HG02798 (cell line): ENCODE measurements at regions not wholly inside any gene's neighbourhood (a gene's known extent, or its start where the extent isn't known, plus 50 kb on each side); places are given as distances from the start of the nearest gene placed in this dataset.

Experiments
- ATAC-seq: cut with Tn5 transposase; IDR thresholded peaks from one replicate; pipeline ENCODE4 v1.9.1; 2021; ENCODE audit warnings: mild to moderate bottlenecking; ENCODE audit not compliant: unreplicated experiment, poor library complexity

DNA sequence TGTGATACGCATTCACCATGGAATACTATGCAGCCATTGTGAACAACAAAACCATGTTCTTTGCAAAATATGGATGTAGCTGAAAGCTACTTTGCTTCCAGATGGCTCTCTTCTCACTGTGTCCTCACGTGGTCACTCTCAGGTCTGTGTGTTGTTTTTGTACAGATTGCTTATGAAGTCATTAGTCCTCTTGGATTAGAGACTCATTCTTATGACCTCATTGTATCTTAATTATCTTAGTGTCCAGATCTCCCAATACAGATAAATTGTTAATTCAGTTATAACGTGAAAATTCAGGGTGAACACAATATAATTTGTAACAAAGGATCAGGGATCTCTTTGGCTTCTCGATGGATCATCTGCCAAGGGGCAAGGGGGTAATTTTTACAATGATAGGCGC, 100.4 kb upstream of the TOP3B start:
- no peak for ATAC-seq

- ATAC-seq: no peak
These were observed 99.7 kb upstream of the TOP3B start for GRCh38 chr22:22082229-22082835.

DNA sequence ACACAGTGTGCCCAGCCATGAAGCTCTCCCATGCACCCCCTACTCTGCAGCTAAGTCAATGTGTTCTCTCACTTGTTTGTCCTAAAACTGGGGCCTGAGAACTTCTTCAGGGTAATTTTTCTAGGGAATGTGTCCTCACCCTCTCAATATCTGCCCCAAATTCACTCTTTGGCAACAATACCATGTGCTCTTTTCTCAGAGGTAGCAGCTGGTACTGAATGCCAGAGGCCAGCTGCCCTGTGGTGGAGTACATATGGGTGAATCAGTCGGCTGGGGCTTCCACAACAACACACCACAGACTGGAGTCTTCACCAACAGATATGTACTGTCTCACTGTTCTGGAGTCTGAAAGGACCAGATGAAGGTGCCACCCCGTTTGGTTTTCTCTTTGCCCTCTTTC, 97.7 kb upstream of the TOP3B start:
- ATAC-seq: no peak

GRCh38 chr22:22079404-22080148, 97.0 kb upstream of the TOP3B start:
- no peak for ATAC-seq

- ATAC-seq: no peak
These were observed 95.7 kb upstream of the TOP3B start for GRCh38 chr22:22078329-22078728.

- ATAC-seq: no peak
These were observed 94.5 kb upstream of the TOP3B start for GRCh38 chr22:22076932-22077703.

- ATAC-seq: no peak
These were observed 93.8 kb upstream of the TOP3B start for GRCh38 chr22:22076361-22076760.

DNA sequence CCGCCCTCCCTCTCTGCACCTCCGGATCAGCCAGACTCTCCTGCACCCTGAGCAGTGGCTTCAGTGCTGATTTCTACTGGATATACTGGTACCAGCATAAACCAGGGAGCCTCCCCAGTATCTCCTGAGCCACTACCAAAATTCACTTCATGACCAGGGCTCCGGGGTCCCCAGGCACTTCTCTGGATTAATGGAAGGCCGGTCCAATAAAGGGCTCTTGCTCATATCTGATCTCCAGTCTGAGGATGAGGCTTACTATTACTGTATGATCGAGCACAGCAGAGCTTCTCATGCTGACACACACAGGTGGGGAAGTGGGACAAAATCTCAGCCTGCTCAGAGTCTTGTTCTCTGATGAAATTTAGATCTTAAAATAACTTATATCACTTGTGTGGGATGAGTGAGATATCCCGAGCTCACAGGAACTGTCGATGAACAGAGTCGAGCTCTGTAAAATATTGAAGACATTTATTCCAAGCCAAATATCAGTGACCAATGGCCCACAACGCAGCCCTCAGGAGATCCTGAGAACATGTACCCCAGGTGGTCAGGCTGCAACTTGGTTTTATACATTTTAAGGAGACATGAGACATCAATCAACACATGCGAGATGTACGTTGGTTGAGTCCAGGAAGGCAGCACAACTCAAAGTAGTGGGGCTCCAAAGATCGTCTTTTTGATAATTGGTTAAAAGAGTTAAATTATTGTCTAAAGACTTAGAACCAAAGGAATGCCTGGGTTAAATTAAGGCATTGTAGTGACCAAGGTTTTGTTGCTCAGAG, 93.0 kb upstream of the TOP3B start:
- no peak for ATAC-seq

GRCh38 chr22:22074634-22075381, 92.2 kb upstream of the TOP3B start:
- no peak for ATAC-seq

DNA sequence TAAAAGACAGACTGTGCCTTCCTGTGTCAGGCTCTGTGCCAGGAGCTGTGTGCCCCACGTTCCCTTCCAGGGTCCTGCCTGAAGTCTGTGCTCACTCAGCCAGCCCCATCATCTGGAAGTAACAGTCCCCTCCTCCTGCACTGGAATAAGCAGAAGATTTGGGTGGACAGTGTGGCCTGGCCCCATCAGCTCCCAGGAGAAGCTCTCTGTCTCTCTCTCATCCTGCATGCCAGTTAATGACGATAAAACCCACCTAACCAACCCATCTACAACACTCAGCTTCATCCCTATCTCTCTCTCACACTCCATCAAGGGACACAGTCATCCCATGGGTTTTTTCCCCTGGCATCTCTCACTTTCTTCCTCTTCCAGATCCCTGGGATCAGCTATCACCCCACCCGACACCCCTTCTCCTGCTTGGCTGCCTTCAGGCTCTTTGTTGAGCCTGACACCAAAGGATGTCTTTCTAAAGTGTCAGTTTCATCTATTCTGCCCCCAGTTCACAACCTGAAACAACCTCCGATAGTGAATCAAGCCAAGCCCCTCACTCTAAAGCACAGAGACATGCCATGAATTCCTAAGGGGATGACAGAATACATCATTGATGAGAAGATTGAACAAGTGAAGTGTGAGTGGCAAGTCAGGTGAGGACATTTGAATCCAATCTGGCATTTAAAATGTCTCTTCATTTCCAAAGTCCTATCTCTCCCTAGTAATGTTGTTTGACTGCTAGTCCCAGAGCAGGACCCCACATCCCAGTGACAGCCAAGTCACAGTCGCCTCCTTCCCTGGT, 91.4 kb upstream of the TOP3B start:
- ATAC-seq: no peak

- no peak for ATAC-seq
These were observed 89.7 kb upstream of the TOP3B start for GRCh38 chr22:22072169-22072836.

- no peak for ATAC-seq
These were observed 88.9 kb upstream of the TOP3B start for GRCh38 chr22:22071455-22071854.

GRCh38 chr22:22070371-22070824, 87.8 kb upstream of the TOP3B start:
- no peak for ATAC-seq

DNA sequence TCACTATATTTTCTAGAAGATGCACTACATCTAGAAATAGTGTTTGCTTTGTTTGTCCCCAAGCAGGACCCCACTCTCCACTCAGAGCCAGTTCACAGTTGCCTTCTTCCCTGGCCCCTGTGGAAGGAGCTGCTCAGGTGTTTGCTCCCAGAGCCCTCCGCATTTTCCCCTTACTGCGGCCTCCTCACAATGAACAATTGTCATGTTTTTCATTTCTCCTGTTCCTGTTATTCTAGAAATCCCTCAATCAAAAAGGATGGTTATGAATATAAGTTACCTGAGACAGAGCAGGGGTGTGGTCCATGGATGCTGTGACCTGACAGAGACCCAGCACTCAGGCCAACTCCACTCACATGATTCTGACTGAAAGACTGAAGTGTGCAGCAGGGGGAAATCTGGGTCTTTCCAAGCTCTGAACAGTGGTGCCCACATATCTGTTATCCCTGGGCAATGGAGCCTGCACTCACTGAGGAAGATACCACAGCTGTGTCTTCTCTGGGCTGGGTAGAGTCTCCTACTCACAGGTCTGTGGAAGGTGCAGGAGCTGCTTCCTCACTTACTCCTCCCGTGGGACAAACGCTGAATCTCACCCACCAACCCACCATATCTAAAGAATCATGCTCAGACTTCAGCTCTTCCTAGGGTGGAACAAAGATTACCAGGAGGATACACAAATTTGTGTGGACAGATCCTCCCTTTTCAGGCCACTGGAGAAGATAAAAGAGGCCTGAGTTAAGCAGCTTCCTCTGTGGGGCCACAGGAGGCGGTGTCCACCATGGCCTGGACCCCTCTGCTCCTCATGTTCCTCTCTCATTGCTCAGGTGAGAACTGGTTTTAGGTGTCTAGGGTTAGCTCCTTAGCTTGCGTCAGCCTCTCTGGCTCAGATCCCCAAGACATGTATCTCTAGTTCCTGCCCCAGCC, 87.1 kb upstream of the TOP3B start:
- no peak for ATAC-seq

DNA sequence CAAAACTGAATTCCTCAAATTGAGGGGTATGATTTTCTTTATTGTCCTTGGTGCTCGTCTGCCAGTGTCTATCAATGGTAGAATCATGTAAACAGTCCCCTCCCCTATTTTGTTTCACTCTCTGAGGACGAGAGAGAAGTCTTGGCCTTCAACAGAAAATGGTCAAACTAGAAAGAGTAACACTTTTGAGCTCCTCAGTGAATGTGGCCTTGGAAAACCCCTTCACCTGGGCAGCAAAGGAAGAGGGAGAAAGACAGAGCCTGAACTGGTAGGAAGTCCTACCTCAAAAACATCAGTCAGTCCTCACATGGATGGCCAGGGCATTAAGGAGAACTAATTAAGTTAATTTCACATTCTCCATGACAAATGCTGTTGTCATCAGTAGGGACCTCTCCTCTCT, 86.1 kb upstream of the TOP3B start:
- ATAC-seq: no peak

DNA sequence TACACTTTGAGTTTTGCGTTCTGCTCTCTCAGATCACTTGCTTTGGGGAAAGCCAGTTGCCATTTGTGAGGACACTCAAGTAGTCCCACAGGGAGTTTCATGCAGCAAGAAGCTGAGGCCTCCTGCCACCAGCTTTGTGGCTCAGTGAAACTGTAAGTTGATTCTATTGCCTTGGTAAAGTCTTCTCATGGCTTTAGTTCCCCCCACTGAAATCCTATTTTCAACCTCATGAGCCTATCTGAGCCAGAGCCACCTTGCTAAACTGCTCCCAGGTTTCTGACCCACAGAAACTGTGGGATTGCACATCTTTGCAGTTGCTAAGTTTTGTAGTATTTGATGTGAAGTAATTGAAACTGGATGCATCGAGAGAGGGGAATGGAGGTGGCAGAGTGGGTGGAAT, 85.4 kb upstream of the TOP3B start:
- no peak for ATAC-seq

GRCh38 chr22:22067192-22067591, 84.6 kb upstream of the TOP3B start:
- no peak for ATAC-seq

GRCh38 chr22:22064580-22064979, 82.0 kb upstream of the TOP3B start:
- no peak for ATAC-seq
